Kidney capillary endothelial cell (primary cell): ENCODE measurements at regions not wholly inside any gene's neighbourhood (a gene's known extent, or its start where the extent isn't known, plus 50 kb on each side); places are given as distances from the start of the nearest gene placed in this dataset.

Experiments
- DNase-seq: peaks from one replicate; pipeline ENCODE4 v3.0.0-alpha.2; 2018; ENCODE audit warnings: low spot score

- no peak for DNase-seq
Observed at GRCh38 chr7:7118822-7119221, 63.5 kb upstream of the C1GALT1 start.

DNA sequence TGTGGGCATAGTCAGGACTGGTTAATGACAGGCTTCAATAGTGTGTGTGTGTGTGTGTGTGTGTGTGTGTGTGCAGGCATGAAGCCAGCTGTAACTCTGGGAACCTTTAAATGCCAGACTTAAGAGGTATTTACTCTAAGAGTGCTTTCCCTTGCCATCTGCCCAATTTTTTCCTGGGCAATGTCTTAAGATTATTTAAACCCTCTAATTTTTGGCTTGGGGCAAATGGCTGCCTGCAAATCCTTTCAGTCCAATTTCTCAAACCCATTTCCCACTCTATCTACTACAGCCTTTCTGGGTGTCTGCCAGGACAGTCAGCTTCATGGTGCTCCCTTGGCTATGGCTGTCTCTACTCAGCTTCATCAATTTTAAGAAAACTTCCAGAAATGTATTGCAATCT, 62.6 kb upstream of the C1GALT1 start:
- no peak for DNase-seq

GRCh38 chr7:7122033-7122478, 60.3 kb upstream of the C1GALT1 start:
- DNase-seq, result no peak

DNA sequence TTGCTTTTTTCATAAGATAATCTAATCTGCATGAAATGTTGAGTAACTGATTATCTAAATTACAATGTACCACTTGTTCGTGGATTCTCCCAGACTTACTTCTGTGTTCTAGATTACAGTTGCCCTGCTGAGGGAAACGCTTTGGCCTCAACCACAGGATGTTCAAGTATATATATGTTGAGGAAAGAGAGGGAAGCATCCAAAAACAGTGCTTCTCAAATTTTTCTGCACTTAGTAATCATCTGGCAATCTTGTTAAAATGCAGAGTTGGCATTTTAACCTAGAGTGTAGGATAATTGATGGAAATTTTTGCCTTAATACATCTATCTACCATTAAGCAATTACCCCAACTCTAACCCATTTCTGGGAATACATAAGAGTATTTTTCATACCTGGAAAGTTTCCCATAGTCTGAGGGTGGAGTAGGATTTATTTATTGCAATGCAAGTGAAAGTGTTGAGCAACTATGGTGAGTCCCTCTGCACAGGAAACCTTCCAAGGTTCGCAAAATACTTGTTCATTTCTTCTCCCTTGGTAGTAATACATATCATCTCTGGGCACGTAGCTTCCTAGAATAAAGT, 59.6 kb upstream of the C1GALT1 start:
- no peak for DNase-seq

GRCh38 chr7:7125963-7126362, 56.4 kb upstream of the C1GALT1 start:
- no peak for DNase-seq

DNA sequence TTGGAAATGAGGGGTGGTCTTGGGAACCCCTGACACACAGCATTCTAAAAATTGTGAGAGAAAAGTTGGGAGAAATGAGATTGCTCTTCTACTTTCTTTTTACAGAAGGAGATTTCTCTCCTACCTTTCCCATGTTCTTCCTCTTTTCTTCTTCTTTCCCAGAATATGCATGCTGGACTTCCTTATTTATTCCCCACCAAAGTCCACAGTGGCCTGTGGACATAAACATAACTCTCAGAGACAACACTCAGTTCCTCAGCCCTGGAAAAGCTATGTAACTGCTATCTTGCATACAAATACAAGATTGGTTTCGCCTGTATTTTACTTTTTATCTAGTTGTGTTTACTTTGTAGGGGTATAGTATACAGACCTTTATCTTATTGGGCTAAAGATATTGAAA, 54.6 kb upstream of the C1GALT1 start:
- no peak for DNase-seq

- DNase-seq, result no peak
Observed at GRCh38 chr7:7129381-7129780, 53.0 kb upstream of the C1GALT1 start.

- no peak for DNase-seq
Observed at GRCh38 chr7:7131273-7131672, 51.1 kb upstream of the C1GALT1 start.
